ENCODE measurements at regions not wholly inside any gene's neighbourhood (a gene's known extent, or its start where the extent isn't known, plus 50 kb on each side); places are given as distances from the start of the nearest gene placed in this dataset.

DNA sequence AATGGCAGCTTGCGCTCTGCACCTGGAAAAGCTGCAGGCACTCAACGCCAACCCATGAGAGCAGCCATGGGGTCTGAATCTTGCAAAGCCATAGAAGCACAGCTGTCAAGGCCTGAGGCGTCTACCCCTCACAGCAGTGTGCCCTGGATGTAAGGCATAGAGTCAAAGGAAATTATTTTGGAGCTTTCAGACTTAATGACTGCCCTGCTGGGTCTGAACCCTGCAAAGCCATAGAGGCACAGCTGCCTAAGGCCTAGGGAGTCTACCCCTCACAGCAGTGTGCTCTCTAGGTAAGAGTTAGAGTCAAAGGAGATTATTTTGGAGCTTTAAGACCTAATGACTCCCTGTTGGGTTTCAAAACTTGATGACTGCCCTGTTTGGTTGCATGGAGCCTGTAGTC lies 706.9 kb upstream of the VSTM2A start:
- TF ChIP-seq, protein P1, sequence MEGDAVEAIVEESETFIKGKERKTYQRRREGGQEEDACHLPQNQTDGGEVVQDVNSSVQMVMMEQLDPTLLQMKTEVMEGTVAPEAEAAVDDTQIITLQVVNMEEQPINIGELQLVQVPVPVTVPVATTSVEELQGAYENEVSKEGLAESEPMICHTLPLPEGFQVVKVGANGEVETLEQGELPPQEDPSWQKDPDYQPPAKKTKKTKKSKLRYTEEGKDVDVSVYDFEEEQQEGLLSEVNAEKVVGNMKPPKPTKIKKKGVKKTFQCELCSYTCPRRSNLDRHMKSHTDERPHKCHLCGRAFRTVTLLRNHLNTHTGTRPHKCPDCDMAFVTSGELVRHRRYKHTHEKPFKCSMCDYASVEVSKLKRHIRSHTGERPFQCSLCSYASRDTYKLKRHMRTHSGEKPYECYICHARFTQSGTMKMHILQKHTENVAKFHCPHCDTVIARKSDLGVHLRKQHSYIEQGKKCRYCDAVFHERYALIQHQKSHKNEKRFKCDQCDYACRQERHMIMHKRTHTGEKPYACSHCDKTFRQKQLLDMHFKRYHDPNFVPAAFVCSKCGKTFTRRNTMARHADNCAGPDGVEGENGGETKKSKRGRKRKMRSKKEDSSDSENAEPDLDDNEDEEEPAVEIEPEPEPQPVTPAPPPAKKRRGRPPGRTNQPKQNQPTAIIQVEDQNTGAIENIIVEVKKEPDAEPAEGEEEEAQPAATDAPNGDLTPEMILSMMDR (IDR thresholded peaks at IDR 0.05), result no peak
- TF ChIP-seq POLR2AphosphoS5 (IDR thresholded peaks at IDR 0.05), result no peak
